Heart left ventricle (tissue), 16 donors: ENCODE measurements at regions not wholly inside any gene's neighbourhood (a gene's known extent, or its start where the extent isn't known, plus 50 kb on each side); places are given as distances from the start of the nearest gene placed in this dataset.
A peak's percentile ranks its signal among the peaks of the same experiment; 100 is the strongest.
"Not testable (repeated sequence)": the region's sequence is repeated elsewhere in the genome, so short reads cannot be mapped to it uniquely, and the experiment has no call there.

Source experiments
- ATAC-seq, 4 donors: fragments of 200-7000 bp; cut with Tn5 transposase; one replicate each; pipeline ENCODE4 v1.9.1; 2020 to 2022; ENCODE audit warnings: moderate library complexity in 4 of 4, mild to moderate bottlenecking in 3 of 4, moderate number of reproducible peaks in 1 of 4
- DNase-seq, 5 donors: peaks; one replicate each; pipeline ENCODE4 v3.0.0-alpha.2; 2020
- H3K27ac ChIP-seq, 12 donors: fragments of 200-600 bp; sonication (generic) in 4 of 12; one replicate each; pipeline versions ENCODE4 v1.5.0 to v1.8.0; 2016 to 2022; ENCODE audit warnings: mild to moderate bottlenecking in 2 of 12
- H3K27me3 ChIP-seq, 9 donors: fragments of 200-600 bp; sonication (generic) in 2 of 9; one replicate each; pipeline versions ENCODE4 v1.5.1 to v1.8.0; 2016 to 2022; ENCODE audit warnings: mild to moderate bottlenecking in 3 of 9
- H3K36me3 ChIP-seq, 9 donors: fragments of 200-600 bp; sonication (generic) in 2 of 9; one replicate each; pipeline versions ENCODE4 v1.5.0 to v1.8.0; 2018 to 2022; ENCODE audit warnings: mild to moderate bottlenecking in 2 of 9
- H3K4me1 ChIP-seq, 12 donors: fragments of 200-600 bp; sonication (generic) in 4 of 12; one replicate each; pipeline versions ENCODE4 v1.5.0 to v1.8.0; 2016 to 2022; ENCODE audit warnings: mild to moderate bottlenecking in 3 of 12
- H3K4me3 ChIP-seq, 12 donors: fragments of 200-600 bp; sonication (generic) in 4 of 12; one replicate each; pipeline versions ENCODE4 v1.5.0 to v1.8.0; 2017 to 2022; ENCODE audit warnings: mild to moderate bottlenecking in 9 of 12, moderate library complexity in 4 of 12
- H3K9me3 ChIP-seq, 12 donors: fragments of 200-600 bp; sonication (generic) in 4 of 12; one replicate each; pipeline versions ENCODE4 v1.5.0 to v1.8.0; 2016 to 2022; ENCODE audit warnings: mild to moderate bottlenecking in 1 of 12
- CTCF ChIP-seq, 12 donors: fragments of 200-600 bp; sonication (generic) in 4 of 12; IDR thresholded peaks; one replicate each; pipeline versions ENCODE4 v1.5.0 to v1.8.0; 2018 to 2022; ENCODE audit warnings: antibody characterized with exemption in 12 of 12, mild to moderate bottlenecking in 5 of 12
- POLR2A ChIP-seq, 2 donors: fragments of 450-650 bp; IDR thresholded peaks; one replicate each; pipeline ENCODE4 v1.6.1; 2017; ENCODE audit warnings: antibody characterized with exemption in 2 of 2, mild to moderate bottlenecking in 2 of 2, moderate library complexity in 2 of 2
- WGBS, 4 donors: extraction: QIAGEN DNeasy Blood & Tissue Kit in 2 of 4; methylation state at CpG; one replicate each; pipeline versions ENCODE4 v1.1.5 to v1.1.7; 2013 to 2018; 5-methylcytosine and 5-hydroxymethylcytosine counted together
- intact Hi-C, 10 donors: fragments of 100-400 bp; cut with DNase I; formaldehyde crosslinking; loops; one replicate each; pipeline versions ENCODE4 v1.11.1 to v1.14.2; 2022
- donor health status: ischemic (EF 13 %, LVEDD 7.1; RV severe dilation, severe dysfunction).
- donor health status: healthy with polysubstance abuse.
- donor health status: DM: no; HTN: yes; CAD: no.
- donor health status: DM: no; HTN: no; CAD: no.
- donor health status: ischemic (EF 25% LVEDD 6.9; RV normal size, moderate dysfunction).
- donor health status: ischemic (EF 25% LVEDD 5.7; RV mildly dilated, moderate dysfunction).
- donor health status: healthy.
- donor health status: DM: yes; HTN: yes; CAD: no.
- donor health status: ischemic (EF 35%, LVEDD 5.7; RV mildly dilated, moderate dysfunction).
- donor health status: nonischemic (EF 11% LVEDD 7.7; RV severe dilation, severe dysfunction).
- donor health status: DM: yes; HTN: yes; CAD: no.
- donor health status: PGD.
- donor health status: ischemic (EF 29% LVEDD 5.4; RV normal size, mild dysfunction).
- donor health status: nonischemic (EF 23%, LVEDD 6.1; RV moderate dilation, normal function).

GRCh38 chr5:99177796-99178195 is 249.0 kb upstream of the CHD1 start:
- no peak overlapping the region for H3K4me3 ChIP-seq
- 61 to 67% (median 63%) methylated on average over 2 of the region's 2 CpGs for WGBS, 4 donors
- H3K9me3 ChIP-seq: no peaks in the 10 kb centered on the region
- no peak overlapping the region for H3K27ac ChIP-seq
- intact Hi-C loops: no loop called here
- no peaks in the 10 kb centered on the region for H3K27me3 ChIP-seq
- ATAC-seq (no peak), DNase-seq (no peak)
- no peaks in the 10 kb centered on the region for H3K36me3 ChIP-seq
- no peak for TF ChIP-seq CTCF (IDR thresholded peaks at IDR 0.05)
- TF ChIP-seq POLR2A (IDR thresholded peaks at IDR 0.05): no peak
- H3K4me1 ChIP-seq: no peaks in the 10 kb centered on the region

- DNase-seq: no peak
- no peak overlapping the region for H3K27ac ChIP-seq
- no peaks in the 10 kb centered on the region for H3K9me3 ChIP-seq
- 14 to 29% (median 18%) methylated on average over 1 of the region's 1 CpG for WGBS, 4 donors
- no peaks in the 10 kb centered on the region for H3K27me3 ChIP-seq
- intact Hi-C loops: no loop called here
- no peak for ATAC-seq
- no peaks in the 10 kb centered on the region for H3K4me1 ChIP-seq
- H3K36me3 ChIP-seq: no peaks in the 10 kb centered on the region
- TF ChIP-seq CTCF (IDR thresholded peaks at IDR 0.05) (no peak), POLR2A (IDR thresholded peaks at IDR 0.05) (no peak)
- H3K4me3 ChIP-seq: no peak overlapping the region
Measured at GRCh38 chr5:99176186-99176585, 247.4 kb upstream of the CHD1 start.

GRCh38 chr5:99169309-99169708 is 240.5 kb upstream of the CHD1 start:
- H3K27me3 ChIP-seq: no peaks in the 10 kb centered on the region
- H3K4me3 ChIP-seq: no peak overlapping the region
- DNase-seq (no peak), ATAC-seq (no peak)
- H3K36me3 ChIP-seq: no peaks in the 10 kb centered on the region
- TF ChIP-seq CTCF (IDR thresholded peaks at IDR 0.05): peak in 3 of 12 donors; percentile 5 to 17 (median 13)
- TF ChIP-seq POLR2A (IDR thresholded peaks at IDR 0.05): no peak
- 46 to 57% (median 49%) methylated on average over 3 of the region's 3 CpGs for WGBS, 4 donors
- H3K9me3 ChIP-seq: peaks cover 0 to 4% (median 0%) of the 10 kb centered on the region in 12 donors
- intact Hi-C loops: no loop called here
- no peaks in the 10 kb centered on the region for H3K4me1 ChIP-seq
- H3K27ac ChIP-seq: no peak overlapping the region

GRCh38 chr5:99161538-99161937 is 232.7 kb upstream of the CHD1 start:
- intact Hi-C loops, H3K27me3 ChIP-seq, H3K4me1 ChIP-seq, H3K9me3 ChIP-seq, DNase-seq, ATAC-seq, H3K4me3 ChIP-seq, H3K27ac ChIP-seq, H3K36me3 ChIP-seq: not testable (repeated sequence)
- WGBS, 4 donors: 92 to 96% (median 94%) methylated on average over 4 of the region's 4 CpGs

GRCh38 chr5:99156688-99157087 is 227.9 kb upstream of the CHD1 start:
- Histone ChIP-seq H3K4me3 (no peak overlapping the region), H3K27me3 (no peaks in the 10 kb centered on the region), H3K4me1 (no peaks in the 10 kb centered on the region), H3K27ac (no peak overlapping the region), H3K36me3 (no peaks in the 10 kb centered on the region), H3K9me3 (no peaks in the 10 kb centered on the region)
- TF ChIP-seq CTCF (IDR thresholded peaks at IDR 0.05) (no peak), POLR2A (IDR thresholded peaks at IDR 0.05) (no peak)
- intact Hi-C loops: no loop called here
- DNase-seq (no peak), ATAC-seq (no peak)
- 58 to 71% (median 66%) methylated on average over 1 of the region's 1 CpG for WGBS, 4 donors

GRCh38 chr5:99143283-99143795 is 214.5 kb upstream of the CHD1 start:
- H3K4me1 ChIP-seq, H3K27me3 ChIP-seq, H3K27ac ChIP-seq, H3K4me3 ChIP-seq, intact Hi-C loops, ATAC-seq, DNase-seq, H3K36me3 ChIP-seq: not testable (repeated sequence)
- 69 to 82% (median 78%) methylated on average over 1 of the region's 1 CpG for WGBS, 4 donors
- H3K9me3 ChIP-seq: peaks cover 0 to 23% (median 5%) of the 10 kb centered on the region in 12 donors
